ENCODE measurements at regions not wholly inside any gene's neighbourhood (a gene's known extent, or its start where the extent isn't known, plus 50 kb on each side); places are given as distances from the start of the nearest gene placed in this dataset.

DNA sequence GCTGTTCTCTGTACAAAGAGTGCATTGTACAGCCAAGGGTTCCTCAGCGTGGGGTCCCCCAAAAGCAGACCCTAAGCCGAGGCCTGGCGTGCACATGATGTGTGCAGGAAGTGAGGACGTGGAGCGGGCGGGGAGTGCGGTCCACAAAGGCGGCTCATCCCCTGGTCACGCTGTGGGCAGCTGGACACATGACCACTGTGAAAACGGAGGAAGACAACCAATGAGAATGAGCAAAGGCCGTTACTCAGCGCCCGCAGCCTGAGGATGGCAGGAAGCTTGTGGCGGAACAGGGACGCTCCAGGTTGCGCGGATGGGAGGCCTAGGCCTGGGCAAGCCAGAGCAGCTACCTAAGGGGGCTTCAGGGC is 1263.7 kb downstream of the BRD1 start:
- TF ChIP-seq, protein P1, sequence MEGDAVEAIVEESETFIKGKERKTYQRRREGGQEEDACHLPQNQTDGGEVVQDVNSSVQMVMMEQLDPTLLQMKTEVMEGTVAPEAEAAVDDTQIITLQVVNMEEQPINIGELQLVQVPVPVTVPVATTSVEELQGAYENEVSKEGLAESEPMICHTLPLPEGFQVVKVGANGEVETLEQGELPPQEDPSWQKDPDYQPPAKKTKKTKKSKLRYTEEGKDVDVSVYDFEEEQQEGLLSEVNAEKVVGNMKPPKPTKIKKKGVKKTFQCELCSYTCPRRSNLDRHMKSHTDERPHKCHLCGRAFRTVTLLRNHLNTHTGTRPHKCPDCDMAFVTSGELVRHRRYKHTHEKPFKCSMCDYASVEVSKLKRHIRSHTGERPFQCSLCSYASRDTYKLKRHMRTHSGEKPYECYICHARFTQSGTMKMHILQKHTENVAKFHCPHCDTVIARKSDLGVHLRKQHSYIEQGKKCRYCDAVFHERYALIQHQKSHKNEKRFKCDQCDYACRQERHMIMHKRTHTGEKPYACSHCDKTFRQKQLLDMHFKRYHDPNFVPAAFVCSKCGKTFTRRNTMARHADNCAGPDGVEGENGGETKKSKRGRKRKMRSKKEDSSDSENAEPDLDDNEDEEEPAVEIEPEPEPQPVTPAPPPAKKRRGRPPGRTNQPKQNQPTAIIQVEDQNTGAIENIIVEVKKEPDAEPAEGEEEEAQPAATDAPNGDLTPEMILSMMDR (conservative IDR thresholded peaks at IDR 0.05; ENCODE audit: low read depth, low read length): no peak
- no peak for TF ChIP-seq EZH2 (IDR thresholded peaks at IDR 0.05; ENCODE audit: low read length, unreplicated experiment)

Data from PC-3 (cell line).